ENCODE measurements at regions not wholly inside any gene's neighbourhood (a gene's known extent, or its start where the extent isn't known, plus 50 kb on each side); places are given as distances from the start of the nearest gene placed in this dataset.

- TF ChIP-seq, protein P1, sequence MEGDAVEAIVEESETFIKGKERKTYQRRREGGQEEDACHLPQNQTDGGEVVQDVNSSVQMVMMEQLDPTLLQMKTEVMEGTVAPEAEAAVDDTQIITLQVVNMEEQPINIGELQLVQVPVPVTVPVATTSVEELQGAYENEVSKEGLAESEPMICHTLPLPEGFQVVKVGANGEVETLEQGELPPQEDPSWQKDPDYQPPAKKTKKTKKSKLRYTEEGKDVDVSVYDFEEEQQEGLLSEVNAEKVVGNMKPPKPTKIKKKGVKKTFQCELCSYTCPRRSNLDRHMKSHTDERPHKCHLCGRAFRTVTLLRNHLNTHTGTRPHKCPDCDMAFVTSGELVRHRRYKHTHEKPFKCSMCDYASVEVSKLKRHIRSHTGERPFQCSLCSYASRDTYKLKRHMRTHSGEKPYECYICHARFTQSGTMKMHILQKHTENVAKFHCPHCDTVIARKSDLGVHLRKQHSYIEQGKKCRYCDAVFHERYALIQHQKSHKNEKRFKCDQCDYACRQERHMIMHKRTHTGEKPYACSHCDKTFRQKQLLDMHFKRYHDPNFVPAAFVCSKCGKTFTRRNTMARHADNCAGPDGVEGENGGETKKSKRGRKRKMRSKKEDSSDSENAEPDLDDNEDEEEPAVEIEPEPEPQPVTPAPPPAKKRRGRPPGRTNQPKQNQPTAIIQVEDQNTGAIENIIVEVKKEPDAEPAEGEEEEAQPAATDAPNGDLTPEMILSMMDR (IDR thresholded peaks at IDR 0.05; ENCODE audit: poor library complexity): no peak
- TF ChIP-seq EZH2 (IDR thresholded peaks at IDR 0.05; ENCODE audit: borderline replicate concordance): no peak
Measured at GRCh38 chr14:98598576-98598975, 673.4 kb downstream of the BCL11B start.
